HG02885 (cell line): ENCODE measurements at regions not wholly inside any gene's neighbourhood (a gene's known extent, or its start where the extent isn't known, plus 50 kb on each side); places are given as distances from the start of the nearest gene placed in this dataset.
A peak's percentile ranks its signal among the peaks of the same experiment; 100 is the strongest.
"Not testable (repeated sequence)": the region's sequence is repeated elsewhere in the genome, so short reads cannot be mapped to it uniquely, and the experiment has no call there.

Experiments
- ATAC-seq: cut with Tn5 transposase; IDR thresholded peaks from one replicate; pipeline ENCODE4 v1.9.1; 2021; ENCODE audit warnings: mild to moderate bottlenecking; ENCODE audit not compliant: unreplicated experiment, poor library complexity

DNA sequence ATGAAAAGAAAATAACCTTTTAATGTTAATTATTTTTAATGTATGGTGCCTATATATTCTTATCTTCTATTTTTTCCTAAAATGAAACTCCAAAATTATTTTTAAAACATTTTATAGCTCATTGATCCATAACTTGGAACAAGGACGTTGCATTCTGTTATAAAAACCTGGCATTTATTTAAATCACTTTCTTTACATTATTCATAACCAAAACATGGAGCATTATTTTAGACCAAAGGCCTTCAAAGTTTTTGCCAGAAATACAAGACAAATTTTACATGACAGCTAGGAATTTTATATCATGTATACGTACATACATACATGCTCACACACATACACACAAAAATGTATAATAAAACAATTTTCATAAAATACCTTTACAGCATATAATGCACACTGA, 259.8 kb downstream of the QDPR start:
- ATAC-seq: no peak

DNA sequence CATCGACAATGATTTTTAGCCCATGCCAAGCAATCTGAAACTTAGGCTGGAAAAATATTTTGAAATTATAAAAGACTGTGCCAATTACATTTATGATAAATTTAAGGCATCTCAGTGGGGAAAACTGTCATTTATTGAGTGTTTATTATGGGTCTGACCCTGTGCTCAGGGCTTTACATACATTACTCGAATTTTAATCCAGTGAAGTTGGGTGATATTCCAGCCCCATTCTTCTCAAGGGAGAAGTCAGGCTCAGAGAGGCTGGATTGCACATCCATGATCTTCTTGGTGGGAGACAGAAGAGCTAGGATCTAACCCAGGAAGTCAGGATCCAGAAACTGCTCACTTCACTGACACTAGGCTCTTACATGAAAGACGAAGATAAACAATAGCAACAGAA, 260.8 kb downstream of the QDPR start:
- ATAC-seq: no peak

DNA sequence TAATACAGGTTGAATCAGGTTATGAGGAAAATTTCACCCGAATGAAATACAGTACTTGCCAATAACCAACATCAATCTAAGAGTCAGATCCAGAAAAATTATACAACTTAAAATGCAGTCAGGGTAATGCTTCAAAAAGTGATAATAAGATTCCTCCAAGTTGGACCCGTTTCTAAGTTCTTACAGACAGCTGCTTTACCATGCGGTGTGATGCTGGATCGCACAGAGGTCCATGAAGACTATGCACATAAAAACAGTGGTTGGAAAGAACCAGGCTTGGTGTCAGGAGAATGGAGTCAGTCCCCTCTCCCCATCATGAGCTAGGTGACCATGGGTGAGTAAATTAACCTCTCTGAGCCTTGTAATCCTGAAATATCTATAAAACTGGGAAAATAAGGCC, 261.3 kb downstream of the QDPR start:
- no peak for ATAC-seq

DNA sequence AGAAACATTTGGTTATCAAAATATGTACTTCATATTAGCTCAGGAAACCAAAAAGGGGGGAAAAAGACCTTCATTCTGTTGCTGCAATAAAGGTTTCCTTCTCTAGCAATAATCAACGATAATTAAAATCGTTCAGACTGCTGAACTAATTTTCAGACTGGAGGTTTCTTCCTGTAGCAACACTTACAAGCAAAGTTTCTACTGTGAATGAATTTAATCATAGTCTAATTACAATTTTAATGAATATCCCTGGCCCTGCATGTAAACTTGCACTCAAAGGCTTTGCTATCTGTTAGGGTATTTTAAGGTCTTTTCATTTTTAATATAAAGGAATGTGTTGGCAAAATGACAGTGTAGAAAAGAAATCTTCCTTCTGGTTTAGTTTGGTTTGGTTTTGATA, 265.2 kb downstream of the QDPR start:
- no peak for ATAC-seq

DNA sequence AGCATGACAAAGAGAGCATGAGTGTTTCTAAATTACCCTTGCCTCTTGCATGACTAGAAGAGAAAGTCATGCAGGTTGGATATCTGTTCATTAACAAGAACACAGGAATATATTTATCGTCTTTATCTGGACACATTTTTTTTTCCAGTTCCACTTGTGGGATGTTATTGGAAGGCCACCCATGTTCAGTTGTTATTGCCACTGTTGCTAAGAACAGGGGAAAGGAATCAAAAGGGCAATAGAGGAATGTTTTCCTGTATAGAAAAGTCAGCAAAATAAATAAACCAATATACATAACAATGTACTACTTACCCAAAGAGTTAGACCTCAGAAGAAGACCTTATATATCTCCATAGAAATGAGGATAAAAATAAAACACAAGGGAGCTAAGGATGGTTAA, 270.1 kb downstream of the QDPR start:
- no peak for ATAC-seq

DNA sequence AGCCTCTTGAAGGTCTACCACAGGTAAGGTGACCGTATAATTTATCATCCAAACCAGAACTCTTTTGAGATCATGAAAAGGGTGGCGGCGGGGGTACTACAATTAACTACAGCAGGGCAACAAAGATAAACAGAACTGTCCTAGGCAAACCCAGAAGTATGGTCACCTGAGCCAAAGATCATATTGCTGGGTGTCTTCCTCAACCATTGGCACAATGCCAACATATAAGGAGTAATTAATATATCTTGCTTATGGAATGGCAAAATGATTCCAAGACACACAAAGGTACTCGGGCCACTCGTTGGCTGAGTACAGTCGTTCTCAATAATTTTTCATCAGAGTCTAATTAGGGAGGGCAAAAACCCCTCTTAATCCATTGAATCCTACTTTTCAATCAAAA, 273.3 kb downstream of the QDPR start:
- ATAC-seq: no peak

DNA sequence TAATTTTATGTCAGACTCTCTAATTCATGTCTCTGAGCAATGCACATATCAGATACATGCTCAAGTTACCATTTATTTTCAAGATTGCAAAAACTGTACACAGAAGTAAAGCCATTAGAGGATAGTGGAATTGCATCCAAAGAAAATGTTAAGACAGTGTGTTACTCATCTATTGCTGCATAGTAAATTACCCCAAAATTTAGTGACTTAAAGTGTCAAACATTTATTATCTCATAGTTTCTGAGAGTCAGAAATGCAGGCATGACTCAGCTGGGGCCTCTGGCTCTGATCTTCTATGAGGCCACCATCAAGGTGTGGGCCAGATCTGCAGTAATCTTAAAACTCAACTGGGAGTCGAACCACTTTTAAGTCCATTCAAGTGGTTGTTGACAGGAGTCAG, 275.2 kb downstream of the QDPR start:
- ATAC-seq: no peak

DNA sequence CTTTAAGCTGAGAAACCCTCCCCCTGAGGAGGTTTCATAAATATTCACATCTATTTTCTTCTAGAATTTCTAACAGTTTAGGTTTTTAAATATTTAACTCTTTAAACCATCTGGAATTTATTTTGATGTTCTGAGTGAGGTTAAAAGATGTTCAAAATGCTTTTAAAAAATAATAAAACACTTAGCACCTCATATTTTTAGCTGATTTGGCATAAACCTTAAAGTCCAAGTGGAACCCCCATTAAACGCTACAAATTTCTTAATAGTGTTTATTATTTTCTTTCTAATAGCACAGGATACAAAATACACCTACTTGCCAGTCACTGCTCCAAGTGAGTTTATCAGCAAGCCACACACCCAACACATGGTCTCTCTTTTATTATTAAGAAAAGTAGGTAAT, 277.2 kb downstream of the QDPR start:
- no peak for ATAC-seq

DNA sequence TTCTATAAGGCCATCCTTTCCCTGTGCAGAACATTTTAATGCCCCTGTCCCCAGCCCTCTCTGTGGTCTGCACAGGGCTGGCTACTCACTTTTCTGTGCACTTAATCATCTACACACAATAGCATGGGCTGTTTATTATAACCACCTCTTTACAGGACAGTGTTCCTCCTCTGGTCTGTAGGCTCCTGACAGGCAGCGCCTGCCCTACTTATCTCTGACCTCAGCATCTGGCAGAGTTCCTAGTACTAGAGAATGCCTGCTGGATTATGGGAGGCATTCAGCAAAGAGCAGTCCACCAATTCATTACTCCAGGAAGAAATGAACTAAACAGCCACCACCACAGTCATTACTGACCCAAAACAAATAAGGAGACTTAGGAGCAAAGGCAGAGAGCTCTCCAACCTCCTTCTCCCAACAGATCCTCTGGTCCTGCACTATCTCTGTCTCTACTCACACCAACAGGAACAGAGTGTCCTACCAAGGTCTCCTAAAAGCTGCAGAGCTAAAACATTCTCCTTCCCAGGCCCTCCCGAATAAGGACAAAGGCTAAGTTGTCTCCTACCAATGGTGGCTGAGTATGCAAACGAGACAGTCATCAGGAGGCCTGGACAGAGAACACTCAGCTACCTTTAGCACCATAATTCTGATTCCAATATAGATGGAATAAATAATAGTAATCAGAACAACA, 279.2 kb downstream of the QDPR start:
- ATAC-seq: no peak

DNA sequence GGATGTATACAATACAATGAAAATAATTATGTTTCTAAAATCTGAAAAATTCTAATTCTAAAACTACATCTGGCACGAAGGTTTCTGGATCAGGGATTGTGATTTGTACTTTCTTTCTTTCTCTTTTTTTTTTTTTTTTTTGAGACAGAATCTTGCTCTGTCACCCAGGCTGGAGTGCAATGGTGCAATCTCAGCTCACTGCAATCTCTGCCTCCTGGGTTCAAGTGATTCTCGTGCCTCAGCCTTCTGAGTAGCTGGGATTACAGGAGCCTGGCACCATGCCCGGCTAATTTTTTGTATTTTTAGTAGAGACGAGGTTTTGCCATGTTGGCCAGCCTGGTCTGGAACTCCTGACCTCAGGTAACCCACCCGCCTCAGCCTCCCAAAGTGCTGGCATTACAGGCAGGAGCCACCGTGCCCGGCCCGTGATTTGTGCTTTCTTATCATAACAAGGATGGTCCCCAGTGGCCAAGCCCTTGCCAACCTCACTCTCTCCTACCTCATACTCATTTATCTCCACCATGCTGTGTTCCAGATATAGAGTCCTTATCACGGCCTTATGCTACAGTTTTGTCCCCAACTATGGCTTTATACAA, 279.9 kb downstream of the QDPR start:
- not testable (repeated sequence) for ATAC-seq

DNA sequence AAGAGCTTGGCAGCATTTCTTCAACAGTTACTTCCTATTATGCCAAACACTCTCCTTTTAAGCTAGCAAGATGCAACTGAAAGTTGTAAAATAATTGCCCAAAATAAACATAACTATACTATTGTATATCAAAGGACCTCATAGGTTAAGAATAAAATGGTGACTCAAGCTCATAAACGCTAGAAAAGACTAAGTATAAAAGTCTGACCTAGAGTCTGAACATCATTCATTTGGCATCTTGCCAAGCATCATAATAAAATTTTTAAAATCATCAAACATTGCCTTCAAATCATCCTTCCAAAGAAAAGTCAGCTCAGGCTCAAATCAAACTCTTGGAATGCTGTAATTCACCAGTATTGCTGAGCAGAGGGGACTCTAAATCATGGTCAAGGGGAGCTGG, 281.2 kb downstream of the QDPR start:
- no peak for ATAC-seq

DNA sequence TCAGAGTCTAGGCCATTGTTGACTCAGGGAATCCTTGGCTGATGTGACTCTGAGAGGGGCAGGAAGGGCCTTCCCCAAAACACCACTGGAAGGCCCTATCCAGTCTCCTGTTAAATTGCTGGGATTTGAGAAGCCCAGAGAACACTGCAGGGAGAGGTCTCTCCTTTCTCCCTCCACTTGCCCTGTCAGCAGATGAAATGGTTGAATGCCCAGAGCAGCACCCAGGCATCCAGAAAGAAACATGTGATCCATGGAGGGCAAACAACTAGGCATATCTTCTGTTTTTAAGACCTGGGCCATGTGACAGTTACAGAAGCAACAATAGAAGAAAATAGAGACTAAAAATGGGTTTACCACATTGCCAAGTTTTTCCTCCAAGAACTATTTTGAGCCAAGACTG, 291.1 kb downstream of the QDPR start:
- ATAC-seq: no peak

DNA sequence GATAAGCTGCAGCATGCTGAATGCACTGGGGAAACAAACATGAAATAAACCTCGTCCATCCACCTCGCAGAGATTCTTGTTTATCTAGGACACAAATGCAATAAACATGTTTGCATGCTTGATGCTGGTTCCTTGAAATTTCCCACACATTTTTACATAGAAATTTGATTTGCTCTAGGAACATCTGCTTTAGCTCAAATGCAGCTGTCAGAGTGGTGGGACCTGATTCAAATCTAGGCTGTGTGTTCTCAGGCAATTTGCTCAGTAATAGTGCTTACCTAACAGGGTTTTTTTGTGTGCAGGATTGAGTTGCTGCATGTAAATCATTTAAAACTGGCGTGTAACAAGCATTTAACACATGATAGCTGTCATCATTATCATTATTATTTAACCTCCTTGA, 293.1 kb downstream of the QDPR start:
- ATAC-seq: no peak

DNA sequence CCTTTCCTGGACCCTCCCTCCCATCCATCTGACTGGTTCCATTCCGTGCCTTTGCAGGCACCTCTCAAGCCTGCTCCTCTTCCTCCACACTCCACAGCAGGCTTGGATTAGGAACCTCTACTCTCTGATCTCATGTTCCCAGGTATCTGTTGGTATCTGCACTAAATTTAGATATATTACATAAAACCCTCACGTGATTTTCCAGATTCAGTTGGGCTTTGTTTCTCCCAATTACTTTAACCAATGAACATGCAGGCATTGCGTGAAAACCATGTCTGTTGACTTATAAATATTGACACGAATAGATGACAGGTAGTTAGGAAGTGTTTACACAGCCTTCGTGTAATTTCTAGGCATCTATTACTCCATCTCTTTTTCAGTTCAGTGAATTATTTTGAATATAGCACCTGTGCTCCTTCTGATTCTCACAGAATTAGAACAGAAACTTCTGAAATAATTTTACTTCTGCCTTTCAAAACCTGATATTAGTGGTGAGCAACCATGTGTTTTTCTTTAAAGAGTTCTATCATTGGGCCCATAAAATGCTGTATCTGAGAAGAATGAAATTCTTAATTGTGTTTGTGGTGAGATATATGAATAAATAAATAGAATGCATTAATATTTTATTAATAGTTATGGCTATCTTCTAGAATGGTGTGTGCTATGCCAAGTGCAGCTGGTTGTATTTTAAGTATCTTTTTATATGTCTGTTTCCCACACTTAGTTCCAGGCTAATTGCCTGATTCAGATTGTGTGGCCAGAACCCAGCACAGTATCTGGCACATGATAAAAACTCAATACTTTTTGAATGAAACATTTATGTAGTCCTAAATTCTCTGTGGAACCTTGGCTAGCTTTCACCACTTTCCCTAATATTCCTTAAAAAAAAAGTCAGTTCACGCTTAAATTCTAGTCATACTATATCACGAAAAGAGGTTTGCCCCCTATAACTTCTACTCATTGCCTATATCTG, 304.8 kb downstream of the QDPR start:
- peak; percentile 83 for ATAC-seq

DNA sequence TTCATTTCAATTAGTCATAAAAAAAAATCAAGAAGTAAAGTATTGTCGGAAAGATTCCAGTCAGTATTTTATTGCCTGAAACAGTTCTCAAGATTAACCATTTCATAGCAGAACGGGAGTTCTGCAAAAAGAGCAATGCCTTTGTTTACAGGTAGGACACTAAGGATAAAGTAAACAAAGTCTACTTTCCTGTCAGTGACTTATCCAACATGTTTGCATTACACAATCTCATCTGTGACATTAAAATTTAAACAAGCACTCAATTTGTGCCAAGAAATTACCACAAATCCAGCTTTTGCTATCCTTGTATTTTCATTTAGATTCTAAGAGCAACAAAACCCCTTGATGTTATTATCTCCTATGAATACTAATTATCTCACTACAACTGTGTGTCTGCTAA, 306.5 kb upstream of the LDB2 start:
- ATAC-seq: no peak

DNA sequence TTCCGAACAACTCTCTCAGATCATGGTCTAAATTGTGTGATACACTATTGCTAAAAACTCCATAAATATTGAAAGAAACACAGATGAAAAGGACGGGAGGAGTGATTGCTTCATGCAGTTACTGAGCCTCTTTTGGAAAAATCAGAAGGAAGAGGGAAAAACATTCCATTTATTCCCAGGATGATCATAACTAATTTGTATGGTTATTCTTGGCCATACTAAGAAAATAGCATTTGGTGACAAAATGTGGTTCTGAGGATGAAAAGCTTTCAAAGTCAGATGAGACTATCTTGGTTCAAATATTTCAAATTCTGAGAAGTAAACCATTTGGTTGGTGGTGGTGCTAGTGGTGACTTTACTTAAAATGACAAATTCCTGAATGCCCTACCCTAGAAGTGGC, 305.4 kb upstream of the LDB2 start:
- ATAC-seq: no peak

DNA sequence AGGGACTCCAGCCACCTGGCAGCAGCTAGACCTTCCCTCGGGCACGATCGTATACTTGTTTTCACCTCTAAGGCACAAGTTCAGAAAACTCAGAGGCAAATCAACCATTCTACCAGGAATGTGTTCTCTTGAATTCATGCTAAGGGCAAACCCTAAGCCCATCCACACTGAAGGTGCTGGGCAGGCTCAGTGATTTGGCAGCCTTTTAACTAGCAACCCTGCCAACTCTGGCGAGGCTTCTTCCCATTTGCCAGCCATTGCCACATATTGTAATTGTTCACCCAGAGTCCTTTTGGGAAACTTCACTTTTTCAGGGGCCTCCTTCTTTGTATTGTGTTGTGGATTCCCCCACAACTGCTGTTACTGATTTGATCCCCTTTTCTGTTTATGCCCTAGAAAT, 298.6 kb upstream of the LDB2 start:
- ATAC-seq: no peak

DNA sequence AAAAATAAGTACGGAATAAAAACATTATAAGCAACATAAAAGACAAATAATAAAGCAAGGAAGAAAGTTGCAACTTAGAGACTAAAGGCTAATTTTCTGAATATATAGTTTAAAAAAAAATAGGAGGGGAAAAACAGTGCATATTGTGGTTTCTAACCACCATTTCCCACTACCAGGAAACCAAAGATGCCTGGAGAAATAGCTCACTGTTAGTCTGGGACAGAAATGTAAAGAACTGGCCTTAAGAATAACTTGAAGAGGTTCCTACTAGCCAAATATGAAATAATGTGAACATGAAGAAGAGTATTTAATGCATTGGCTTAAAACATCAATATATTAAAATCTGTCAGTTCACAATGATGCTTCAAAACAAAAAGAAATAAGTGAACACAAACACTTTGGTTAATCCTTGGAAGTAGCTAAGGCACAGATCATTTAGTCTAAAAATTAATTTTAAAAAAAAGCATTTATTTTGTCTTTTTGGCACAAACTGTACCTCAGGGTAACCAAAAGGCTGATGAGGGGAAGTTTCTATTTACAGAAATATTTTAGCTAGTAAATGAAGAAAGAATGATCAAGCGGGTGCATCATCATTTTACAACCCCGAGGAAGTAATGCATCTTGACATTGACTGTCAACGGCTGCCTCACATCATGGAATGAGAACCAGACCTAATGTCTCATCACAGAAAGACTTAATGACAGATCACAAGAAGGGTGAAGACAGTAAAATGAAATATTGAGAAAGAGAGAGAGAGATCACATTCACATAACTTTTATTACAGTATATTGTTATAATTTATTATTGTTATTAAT, 297.2 kb upstream of the LDB2 start:
- no peak for ATAC-seq

DNA sequence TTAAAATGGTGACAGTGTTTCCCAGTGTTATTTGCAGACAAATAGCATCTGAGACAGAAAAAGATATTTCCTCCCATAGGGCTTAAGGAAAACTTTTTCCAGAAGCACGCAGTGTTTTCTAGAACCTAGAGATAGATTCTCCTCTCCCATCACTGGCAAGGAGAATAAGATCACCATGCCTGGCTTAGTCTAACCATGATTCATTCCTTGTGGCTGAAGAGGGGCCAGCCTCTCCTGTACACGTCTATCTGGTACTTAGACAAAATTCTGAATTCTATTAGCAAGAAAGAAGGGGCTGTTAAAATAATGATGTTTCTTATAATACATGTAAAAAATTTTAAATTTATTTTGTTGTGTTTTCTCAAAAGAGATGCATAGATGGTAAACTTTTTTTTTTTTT, 296.1 kb upstream of the LDB2 start:
- ATAC-seq: no peak

DNA sequence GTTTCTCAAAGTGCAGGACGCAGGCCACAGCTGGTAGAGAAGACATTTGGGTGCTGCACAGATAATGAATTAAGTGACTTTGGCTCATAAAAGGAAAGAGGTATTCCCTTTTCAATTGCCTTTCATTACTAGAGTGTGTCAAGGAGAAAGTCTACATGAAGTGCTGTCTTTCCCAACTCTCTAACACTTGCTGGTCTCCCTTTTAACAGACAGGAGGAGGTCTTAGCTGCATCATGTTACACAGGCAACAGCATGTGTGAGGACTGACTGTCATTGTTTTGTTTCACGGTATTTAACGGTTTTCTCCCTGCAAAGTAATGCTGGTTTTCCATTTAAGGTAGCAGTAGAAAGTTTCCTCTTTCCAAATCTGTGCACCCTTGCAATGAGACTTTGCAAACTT, 291.3 kb upstream of the LDB2 start:
- no peak for ATAC-seq

DNA sequence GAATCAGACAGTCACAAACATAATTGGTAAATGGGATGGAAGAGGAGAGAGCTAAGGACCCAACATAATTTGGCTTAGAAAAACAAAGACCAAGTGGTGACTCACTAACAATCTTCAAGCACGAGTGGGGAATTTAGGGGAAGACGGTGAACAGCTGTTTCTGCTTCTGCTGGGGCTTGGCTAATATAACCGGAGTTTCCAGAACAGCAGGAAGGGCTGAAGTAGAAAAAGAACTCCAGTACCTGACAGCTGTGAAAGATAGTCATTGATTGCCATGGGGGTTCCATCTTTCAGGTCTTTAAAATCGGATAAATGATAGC, 290.9 kb upstream of the LDB2 start:
- no peak for ATAC-seq
